K562 (cell line): ENCODE measurements at regions not wholly inside any gene's neighbourhood (a gene's known extent, or its start where the extent isn't known, plus 50 kb on each side); places are given as distances from the start of the nearest gene placed in this dataset.

Source experiments
- ATAC-seq: fragments of 200-7000 bp; cut with Tn5 transposase; 3 replicates; pipeline ENCODE4 v1.9.1; 2020; ENCODE audit warnings: moderate library complexity
- BruUV-seq: library from RNA; stranded (reverse); fragments of 400-500 nt; replicated peaks from 2 replicates; lab custom pipeline; 2021; lab: Mats Ljungman, UMichigan
- CTCF ChIA-PET: fragments of 300-600 bp; formaldehyde crosslinking; extraction: SDS; loops from one replicate; lab custom pipeline; 2021; ENCODE audit warnings: low intra/inter-chr PET ratio; lab: Yijun Ruan, JAX
- POLR2A ChIA-PET: fragments of 300-600, 350-650 bp; sonication (Branson Sonifier 250); formaldehyde crosslinking; extraction: SDS; loops from one replicate; lab custom pipeline; 2021; ENCODE audit warnings: antibody characterized with exemption, inconsistent platforms; lab: Yijun Ruan, JAX
- DNase-seq, 4 experiments: peaks; one replicate each; pipeline versions ENCODE4 v3.0.0 to v3.0.0-alpha.2; 2011 to 2018; ENCODE audit warnings: low spot score in 3 of 4, mixed read lengths in 3 of 4; ENCODE audit errors: extremely low read depth in 1 of 4
- FAIRE-seq: peaks from 2 replicates; lab custom pipeline; 2011; peaks lifted over from hg19 to GRCh38; lab: Jason Lieb, UNC
- H2AFZ ChIP-seq: 2 replicates; pipeline ENCODE4 v1.6.0; 2011; ENCODE audit warnings: low read depth, low read length, control low read depth, inconsistent platforms
- H3K27ac ChIP-seq: fragments of 200-600 bp; 3 replicates; pipeline ENCODE4 v1.8.0; 2011; ENCODE audit warnings: low read depth, mild to moderate bottlenecking, control low read depth, inconsistent platforms, low read length, moderate library complexity, mixed read lengths; ENCODE audit errors: extremely low read depth
- H3K27me3 ChIP-seq, 2 experiments: fragments of 300-600 bp in 1 of 2; 2 replicates in 1 of 2; 3 replicates in 1 of 2; pipeline versions ENCODE4 v1.6.0 to v1.8.0; 2011; ENCODE audit warnings: inconsistent platforms in 2 of 2, low read length in 2 of 2, mild to moderate bottlenecking in 1 of 2, mixed read lengths in 1 of 2, moderate library complexity in 1 of 2; ENCODE audit not compliant: control insufficient read depth in 2 of 2, insufficient read depth in 2 of 2
- H3K36me3 ChIP-seq: fragments of 300-600 bp; 3 replicates; pipeline ENCODE4 v1.8.0; 2011; ENCODE audit warnings: mild to moderate bottlenecking, low read length, inconsistent platforms; ENCODE audit not compliant: control insufficient read depth, insufficient read depth
- H3K4me1 ChIP-seq, 2 experiments: fragments of 200-600 bp in 1 of 2; replicated peaks in 1 of 2; 2 replicates in 1 of 2; 3 replicates in 1 of 2; pipeline versions ENCODE4 v1.5.1 to v1.8.0; 2011; ENCODE audit warnings: inconsistent platforms in 2 of 2, low read length in 2 of 2, mild to moderate bottlenecking in 1 of 2, mixed read lengths in 1 of 2, moderate library complexity in 1 of 2; ENCODE audit not compliant: control insufficient read depth in 2 of 2, insufficient read depth in 2 of 2
- H3K4me2 ChIP-seq: 2 replicates; pipeline ENCODE4 v1.6.1; 2011; ENCODE audit warnings: low read length, control low read depth, inconsistent platforms, mixed read lengths; ENCODE audit not compliant: insufficient read depth
- H3K4me3 ChIP-seq: fragments of 200-600 bp; sonication (generic), shearing (Covaris generic); 2 replicates; pipeline ENCODE4 v1.5.1; 2016; ENCODE audit warnings: control low read depth, inconsistent platforms
- H3K79me2 ChIP-seq: fragments of 200-600 bp; 3 replicates; pipeline ENCODE4 v1.8.0; 2011; ENCODE audit warnings: low read length, inconsistent platforms; ENCODE audit not compliant: control insufficient read depth, insufficient read depth
- H3K9ac ChIP-seq, 2 experiments: 2 replicates each; pipeline versions ENCODE4 v1.6.0 to v1.6.1; 2011; ENCODE audit warnings: low read depth in 2 of 2, low read length in 2 of 2, control low read depth in 1 of 2, inconsistent platforms in 1 of 2, mild to moderate bottlenecking in 1 of 2, mixed read lengths in 1 of 2; ENCODE audit not compliant: insufficient read depth in 1 of 2
- H3K9me1 ChIP-seq: one replicate; pipeline ENCODE4 v1.6.0; 2011; ENCODE audit warnings: inconsistent platforms, mild to moderate bottlenecking, low read length, moderate library complexity; ENCODE audit not compliant: control insufficient read depth, insufficient read depth
- H3K9me3 ChIP-seq: replicated peaks from 2 replicates; pipeline ENCODE4 v1.5.1; 2011; ENCODE audit warnings: low read depth, low read length, inconsistent platforms; ENCODE audit not compliant: control insufficient read depth, insufficient read depth
- H4K20me1 ChIP-seq: replicated peaks from 2 replicates; pipeline ENCODE4 v1.6.1; 2011; ENCODE audit warnings: low read length, inconsistent platforms, mixed read lengths; ENCODE audit not compliant: control insufficient read depth, insufficient read depth
- ATF1 ChIP-seq, 2 experiments: fragments of 450-650 bp in 1 of 2; IDR thresholded peaks; 2 replicates each; pipeline ENCODE4 v1.6.1; 2016; ENCODE audit warnings: missing compliant biosample characterization in 1 of 2, missing genetic modification characterization in 1 of 2
- BHLHE40 ChIP-seq: IDR thresholded peaks from 2 replicates; pipeline ENCODE4 v1.6.1; 2011; ENCODE audit warnings: low read length, improper control_type of control experiment
- CBX3 ChIP-seq, 2 experiments: IDR thresholded peaks; 1 replicate in 1 of 2; 2 replicates in 1 of 2; pipeline ENCODE4 v1.6.1; 2012; ENCODE audit warnings: inconsistent platforms in 2 of 2, low read length in 2 of 2, borderline replicate concordance in 1 of 2, control low read depth in 1 of 2
- CBX8 ChIP-seq: fragments of 200-600 bp; sonication (generic); IDR thresholded peaks from 2 replicates; pipeline ENCODE4 v1.6.1; 2012; ENCODE audit warnings: borderline replicate concordance, mixed run types, low read depth, mild to moderate bottlenecking, moderate library complexity, mixed read lengths, low read length, control low read depth, inconsistent platforms; ENCODE audit not compliant: poor library complexity, severe bottlenecking; ENCODE audit errors: extremely low read depth
- CREBBP ChIP-seq: IDR thresholded peaks from one replicate; pipeline ENCODE4 v1.6.1; 2012; ENCODE audit warnings: low read depth, mild to moderate bottlenecking, control low read depth, inconsistent platforms, low read length
- ERF ChIP-seq: fragments of 450-650 bp; formaldehyde crosslinking; IDR thresholded peaks from 2 replicates; pipeline ENCODE4 v1.4.0; 2020; ENCODE audit warnings: mild to moderate bottlenecking, mixed read lengths
- ETV1 ChIP-seq: fragments of 450-650 bp; conservative IDR thresholded peaks from 2 replicates; pipeline ENCODE4 v1.6.1; 2016; ENCODE audit warnings: missing genetic modification characterization, control low read depth, low read depth, missing compliant biosample characterization
- FOS ChIP-seq: IDR thresholded peaks from 3 replicates; pipeline ENCODE4 v1.6.1; 2011; ENCODE audit not compliant: insufficient read length; ENCODE audit errors: extremely low read depth
- MBD2 ChIP-seq: sonication (generic); IDR thresholded peaks from 2 replicates; pipeline ENCODE4 v1.6.1; 2016; ENCODE audit warnings: low read depth, borderline replicate concordance
- RBBP5 ChIP-seq: fragments of 200-600 bp; sonication (generic); IDR thresholded peaks from 2 replicates; pipeline ENCODE4 v1.6.1; 2012; ENCODE audit warnings: borderline replicate concordance, mild to moderate bottlenecking, low read length, control low read depth, inconsistent platforms; ENCODE audit not compliant: insufficient read depth, poor library complexity, severe bottlenecking
- TAF7 ChIP-seq: fragments of 450-650 bp; IDR thresholded peaks from 2 replicates; pipeline ENCODE4 v1.6.1; 2016; ENCODE audit warnings: missing genetic modification characterization, missing compliant biosample characterization
- ZSCAN32 ChIP-seq: fragments of 450-650 bp; formaldehyde crosslinking; IDR thresholded peaks from 2 replicates; pipeline ENCODE4 v1.4.0; 2020; ENCODE audit warnings: mild to moderate bottlenecking, moderate library complexity
- WGBS: fragments of 100-300 bp; shearing (Covaris generic); methylation state at CpG from one replicate; pipeline ENCODE4 v1.1.6; 2016; ENCODE audit warnings: low coverage, mixed read lengths; ENCODE audit not compliant: insufficient coverage; ENCODE audit errors: missing lambda C conversion rate; 5-methylcytosine and 5-hydroxymethylcytosine counted together
- in situ Hi-C: fragments of 300-500 bp; cut with MboI; formaldehyde crosslinking; loops from 4 replicates; pipeline ENCODE4 v1.15.0; 2018; ENCODE audit warnings: inconsistent platforms, mixed read lengths
- intact Hi-C: fragments of 100-400 bp; cut with micrococcal nuclease; formaldehyde crosslinking; loops from 2 replicates; pipeline ENCODE4 v1.14.2; 2022
- TF ChIP-seq, protein P1 (sequence below): sonication (generic); formaldehyde crosslinking; IDR thresholded peaks from 2 replicates; pipeline ENCODE4 v1.8.0; 2023; ENCODE audit warnings: mild to moderate bottlenecking, missing genetic modification reagents
- TF ChIP-seq, protein P2 (sequence below), 2 experiments: fragments of 450-650 bp; conservative IDR thresholded peaks; 2 replicates each; pipeline ENCODE4 v1.6.1; 2017; ENCODE audit warnings: mild to moderate bottlenecking in 2 of 2, moderate library complexity in 2 of 2

DNA sequence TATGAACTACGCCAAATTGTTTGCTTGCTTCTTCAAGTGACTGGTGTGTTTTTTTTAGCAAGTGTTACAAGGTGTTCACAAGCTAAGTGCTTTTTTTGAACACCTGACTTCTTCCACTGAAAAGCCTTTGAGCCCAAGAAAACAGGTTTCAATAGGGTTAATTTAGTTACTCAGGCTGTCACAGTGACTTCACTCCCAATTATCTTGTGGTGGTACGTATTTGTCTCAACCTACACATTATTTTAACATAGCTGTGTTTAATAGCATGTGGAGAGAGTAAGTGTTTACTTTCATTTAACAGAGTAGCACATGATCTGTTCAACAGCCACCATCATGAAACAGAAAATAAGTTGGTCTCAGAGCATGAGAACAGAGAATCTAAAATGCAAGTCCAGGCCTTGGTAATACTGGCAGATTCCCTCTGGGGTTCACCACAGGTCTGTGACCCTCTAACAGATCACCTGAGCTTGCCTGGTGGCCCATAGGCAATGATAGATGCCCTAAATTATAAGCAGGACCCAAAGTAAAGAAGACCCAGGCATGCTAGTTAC is 267.7 kb upstream of the SMARCA2 start:
- CTCF ChIA-PET: no interaction called here
- Histone ChIP-seq H3K9me1 (no peaks in the 10 kb centered on the region), H3K9me3 (no peaks in the 10 kb centered on the region), H3K9ac (no peak overlapping the region), H3K27ac (no peak overlapping the region), H4K20me1 (no peaks in the 10 kb centered on the region), H3K4me2 (no peak overlapping the region), H2AFZ (no peak overlapping the region), H3K36me3 (no peaks in the 10 kb centered on the region), H3K4me1 (no peaks in the 10 kb centered on the region), H3K4me3 (no peak overlapping the region), H3K79me2 (no peaks in the 10 kb centered on the region), H3K27me3 (no peaks in the 10 kb centered on the region)
- ATAC-seq (no peak), FAIRE-seq (no peak), DNase-seq (no peak)
- intact Hi-C loops: no loop called here
- TF ChIP-seq CREBBP (no peak), ETV1 (tag) (no peak), CBX3 (IDR thresholded peaks at IDR 0.05; ENCODE audit: borderline replicate concordance in 1 of 2, low read length in 2 of 2) (no peak), ATF1 (CRISPR knock-in tag; IDR thresholded peaks at IDR 0.05) (no peak), ATF1 (tag; IDR thresholded peaks at IDR 0.05) (no peak), ZSCAN32 (CRISPR knock-in tag) (no peak), MBD2 (no peak), ERF (CRISPR knock-in tag) (no peak)
- TF ChIP-seq, all 486 proteins: peak for 0
- POLR2A ChIA-PET: no interaction called here
- BruUV-seq: no TSS peak
- WGBS: 13% methylated on average over 2 of the region's 2 CpGs
- in situ Hi-C loops: no loop called here

DNA sequence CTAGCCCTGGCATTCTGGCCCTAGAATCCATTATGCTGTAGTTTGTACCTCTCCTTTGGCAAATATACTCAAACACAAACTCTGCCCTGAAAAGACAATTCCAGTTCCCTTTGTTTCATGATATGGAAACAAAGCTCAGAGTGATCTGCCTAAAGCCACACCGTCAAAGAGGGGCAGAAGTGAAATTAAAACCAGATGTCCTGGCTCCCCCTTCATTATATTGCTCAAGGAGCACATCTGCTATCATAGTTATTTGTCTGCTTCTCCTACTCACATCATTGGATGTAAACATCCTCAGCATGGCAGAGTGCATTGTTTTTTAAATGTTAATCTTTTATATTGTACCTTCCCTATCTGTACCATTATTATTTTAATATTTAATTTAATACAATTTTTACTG is 266.7 kb upstream of the SMARCA2 start:
- intact Hi-C loops (no loop called here), in situ Hi-C loops (no loop called here)
- Histone ChIP-seq H3K4me2 (no peak overlapping the region), H3K36me3 (no peaks in the 10 kb centered on the region), H3K4me1 (no peaks in the 10 kb centered on the region), H3K79me2 (no peaks in the 10 kb centered on the region), H3K9ac (no peak overlapping the region), H3K27me3 (no peaks in the 10 kb centered on the region), H3K9me1 (no peaks in the 10 kb centered on the region), H3K9me3 (no peaks in the 10 kb centered on the region), H4K20me1 (no peaks in the 10 kb centered on the region), H3K27ac (no peak overlapping the region), H3K4me3 (no peak overlapping the region), H2AFZ (no peak overlapping the region)
- no TSS peak for BruUV-seq
- ATAC-seq: no peak
- no peak for FAIRE-seq
- WGBS: 0% methylated on average over 1 of the region's 1 CpG
- DNase-seq: no peak
- ChIA-PET POLR2A (no interaction called here), CTCF (no interaction called here)
- TF ChIP-seq TAF7 (tag): no peak
- TF ChIP-seq FOS: no peak
- TF ChIP-seq, protein P1, sequence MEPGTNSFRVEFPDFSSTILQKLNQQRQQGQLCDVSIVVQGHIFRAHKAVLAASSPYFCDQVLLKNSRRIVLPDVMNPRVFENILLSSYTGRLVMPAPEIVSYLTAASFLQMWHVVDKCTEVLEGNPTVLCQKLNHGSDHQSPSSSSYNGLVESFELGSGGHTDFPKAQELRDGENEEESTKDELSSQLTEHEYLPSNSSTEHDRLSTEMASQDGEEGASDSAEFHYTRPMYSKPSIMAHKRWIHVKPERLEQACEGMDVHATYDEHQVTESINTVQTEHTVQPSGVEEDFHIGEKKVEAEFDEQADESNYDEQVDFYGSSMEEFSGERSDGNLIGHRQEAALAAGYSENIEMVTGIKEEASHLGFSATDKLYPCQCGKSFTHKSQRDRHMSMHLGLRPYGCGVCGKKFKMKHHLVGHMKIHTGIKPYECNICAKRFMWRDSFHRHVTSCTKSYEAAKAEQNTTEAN: no peak
- TF ChIP-seq, protein P2, sequence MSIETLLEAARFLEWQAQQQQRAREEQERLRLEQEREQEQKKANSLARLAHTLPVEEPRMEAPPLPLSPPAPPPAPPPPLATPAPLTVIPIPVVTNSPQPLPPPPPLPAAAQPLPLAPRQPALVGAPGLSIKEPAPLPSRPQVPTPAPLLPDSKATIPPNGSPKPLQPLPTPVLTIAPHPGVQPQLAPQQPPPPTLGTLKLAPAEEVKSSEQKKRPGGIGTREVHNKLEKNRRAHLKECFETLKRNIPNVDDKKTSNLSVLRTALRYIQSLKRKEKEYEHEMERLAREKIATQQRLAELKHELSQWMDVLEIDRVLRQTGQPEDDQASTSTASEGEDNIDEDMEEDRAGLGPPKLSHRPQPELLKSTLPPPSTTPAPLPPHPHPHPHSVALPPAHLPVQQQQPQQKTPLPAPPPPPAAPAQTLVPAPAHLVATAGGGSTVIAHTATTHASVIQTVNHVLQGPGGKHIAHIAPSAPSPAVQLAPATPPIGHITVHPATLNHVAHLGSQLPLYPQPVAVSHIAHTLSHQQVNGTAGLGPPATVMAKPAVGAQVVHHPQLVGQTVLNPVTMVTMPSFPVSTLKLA (conservative IDR thresholded peaks at IDR 0.05): no peak
- TF ChIP-seq BHLHE40: no peak
- no peak for TF ChIP-seq CBX8
- no peak for TF ChIP-seq RBBP5
